ENCODE measurements at regions not wholly inside any gene's neighbourhood (a gene's known extent, or its start where the extent isn't known, plus 50 kb on each side); places are given as distances from the start of the nearest gene placed in this dataset.

DNA sequence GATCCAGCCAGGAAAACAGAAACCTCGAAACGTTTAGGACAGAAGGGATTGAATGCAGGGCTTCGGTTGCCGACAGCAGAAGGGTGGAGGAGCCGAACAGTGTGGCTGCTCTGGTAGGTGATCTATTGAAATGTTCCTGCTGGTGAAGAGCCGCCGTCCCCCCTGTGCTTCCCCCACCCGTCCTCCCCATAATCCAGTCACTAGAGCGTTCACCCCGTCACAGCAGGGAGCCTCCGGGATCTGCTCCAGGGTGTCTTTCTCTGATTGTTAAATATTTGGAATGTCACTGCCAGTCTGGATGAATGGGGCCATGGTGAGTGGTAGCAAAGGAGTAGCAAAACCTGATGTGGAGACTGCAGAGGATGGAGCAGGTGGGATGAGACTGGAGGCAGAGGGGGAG is 255.1 kb upstream of the CSF3R start:
- no peak overlapping the region for H3K27ac ChIP-seq
- DNase-seq (ENCODE audit: low spot score) (no peak), ATAC-seq (ENCODE audit: insufficient number of reproducible peaks, low FRiP score, low read depth) (no peak)
- H3K4me3 ChIP-seq, result no peak overlapping the region
- no peaks in the 10 kb centered on the region for H3K4me1 ChIP-seq (ENCODE audit: control insufficient read depth in 1 of 2, low read depth in 2 of 2)
- H3K27me3 ChIP-seq (replicated peaks; ENCODE audit: insufficient read depth), result no peaks in the 10 kb centered on the region
- H3K36me3 ChIP-seq, result no peaks in the 10 kb centered on the region
- no peaks in the 10 kb centered on the region for H3K9me3 ChIP-seq
- TF ChIP-seq, protein P1, sequence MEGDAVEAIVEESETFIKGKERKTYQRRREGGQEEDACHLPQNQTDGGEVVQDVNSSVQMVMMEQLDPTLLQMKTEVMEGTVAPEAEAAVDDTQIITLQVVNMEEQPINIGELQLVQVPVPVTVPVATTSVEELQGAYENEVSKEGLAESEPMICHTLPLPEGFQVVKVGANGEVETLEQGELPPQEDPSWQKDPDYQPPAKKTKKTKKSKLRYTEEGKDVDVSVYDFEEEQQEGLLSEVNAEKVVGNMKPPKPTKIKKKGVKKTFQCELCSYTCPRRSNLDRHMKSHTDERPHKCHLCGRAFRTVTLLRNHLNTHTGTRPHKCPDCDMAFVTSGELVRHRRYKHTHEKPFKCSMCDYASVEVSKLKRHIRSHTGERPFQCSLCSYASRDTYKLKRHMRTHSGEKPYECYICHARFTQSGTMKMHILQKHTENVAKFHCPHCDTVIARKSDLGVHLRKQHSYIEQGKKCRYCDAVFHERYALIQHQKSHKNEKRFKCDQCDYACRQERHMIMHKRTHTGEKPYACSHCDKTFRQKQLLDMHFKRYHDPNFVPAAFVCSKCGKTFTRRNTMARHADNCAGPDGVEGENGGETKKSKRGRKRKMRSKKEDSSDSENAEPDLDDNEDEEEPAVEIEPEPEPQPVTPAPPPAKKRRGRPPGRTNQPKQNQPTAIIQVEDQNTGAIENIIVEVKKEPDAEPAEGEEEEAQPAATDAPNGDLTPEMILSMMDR (IDR thresholded peaks at IDR 0.05), result no peak

DNA sequence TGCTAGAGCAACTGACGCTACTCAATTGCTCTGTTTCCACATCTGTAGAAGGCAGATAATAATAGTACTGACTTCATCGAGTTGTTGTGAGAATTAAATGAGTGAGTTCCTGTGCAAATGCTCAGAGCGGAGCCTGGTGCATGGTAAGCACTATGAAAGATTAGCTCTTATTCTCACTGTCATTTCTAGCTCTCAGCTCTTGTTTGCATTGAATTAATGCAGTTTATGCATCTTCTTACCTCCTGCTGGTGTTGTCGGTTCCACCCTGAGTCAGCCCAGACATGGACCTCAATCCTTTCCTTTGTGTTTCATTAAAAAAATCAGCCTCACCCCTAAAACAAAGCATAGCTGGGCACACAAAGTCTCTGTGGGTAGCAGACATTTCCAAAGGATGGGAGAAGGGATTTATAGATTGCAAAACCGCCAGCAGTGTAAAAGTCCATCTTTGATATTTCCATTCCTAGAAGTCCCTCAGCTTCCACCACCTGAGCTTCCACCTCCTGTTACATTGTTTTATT is 254.4 kb upstream of the CSF3R start:
- no peak for ATAC-seq (ENCODE audit: insufficient number of reproducible peaks, low FRiP score, low read depth)
- no peaks in the 10 kb centered on the region for H3K36me3 ChIP-seq

DNA sequence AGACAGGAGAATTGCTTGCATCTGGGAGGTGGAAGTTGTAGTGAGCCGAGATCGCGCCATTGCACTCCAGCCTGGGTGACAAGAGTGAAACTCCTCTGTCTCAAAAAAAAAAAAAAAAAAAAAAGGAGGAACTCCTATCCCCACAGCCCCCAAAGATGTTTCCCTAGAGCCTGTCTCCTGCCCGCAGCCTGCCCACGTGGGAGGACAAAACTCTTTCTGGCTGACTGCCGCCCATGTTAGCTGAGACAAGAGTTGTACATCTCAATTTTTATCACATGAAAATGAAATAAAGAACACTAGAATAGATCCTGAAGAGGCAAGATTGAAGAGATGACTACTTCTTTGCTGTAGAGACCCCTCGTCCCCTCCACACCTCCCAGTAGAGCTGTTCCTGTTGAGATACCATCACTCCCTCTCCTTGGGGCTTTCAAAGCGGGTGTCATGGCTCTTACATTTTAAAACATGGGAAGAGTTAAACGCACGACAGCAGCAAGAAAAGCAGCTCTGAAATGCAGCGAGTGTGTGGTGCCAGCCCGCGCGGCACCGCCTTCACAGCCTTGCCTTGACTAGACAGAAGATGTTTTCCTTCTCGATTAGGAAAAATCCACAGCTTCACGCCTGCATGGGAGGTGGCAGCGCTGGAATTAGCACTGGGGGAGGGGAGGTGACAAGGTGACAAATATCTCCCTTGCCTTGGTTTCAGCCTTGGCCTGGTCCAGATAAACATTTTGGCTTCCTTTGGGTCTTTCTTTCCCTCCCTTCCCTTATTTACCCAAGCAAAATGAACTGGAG is 253.4 kb upstream of the CSF3R start:
- Histone ChIP-seq H3K4me1 (ENCODE audit: control insufficient read depth in 1 of 2, low read depth in 2 of 2) (no peaks in the 10 kb centered on the region), H3K27me3 (replicated peaks; ENCODE audit: insufficient read depth) (no peaks in the 10 kb centered on the region), H3K9me3 (no peaks in the 10 kb centered on the region), H3K36me3 (no peaks in the 10 kb centered on the region), H3K4me3 (no peak overlapping the region), H3K27ac (no peak overlapping the region)
- ATAC-seq (ENCODE audit: insufficient number of reproducible peaks, low FRiP score, low read depth), result no peak
- DNase-seq (ENCODE audit: low spot score), result no peak
- TF ChIP-seq, protein P1 (IDR thresholded peaks at IDR 0.05), result no peak

More for the DNA sequence above, 254.4 kb upstream of the CSF3R start:
- H3K9me3 ChIP-seq, result no peaks in the 10 kb centered on the region
- TF ChIP-seq, protein P1 (IDR thresholded peaks at IDR 0.05), result no peak
- no peak overlapping the region for H3K27ac ChIP-seq
- no peaks in the 10 kb centered on the region for H3K4me1 ChIP-seq (ENCODE audit: control insufficient read depth in 1 of 2, low read depth in 2 of 2)
- H3K4me3 ChIP-seq, result no peak overlapping the region
- H3K27me3 ChIP-seq (replicated peaks; ENCODE audit: insufficient read depth), result no peaks in the 10 kb centered on the region
- no peak for DNase-seq (ENCODE audit: low spot score)

DNA sequence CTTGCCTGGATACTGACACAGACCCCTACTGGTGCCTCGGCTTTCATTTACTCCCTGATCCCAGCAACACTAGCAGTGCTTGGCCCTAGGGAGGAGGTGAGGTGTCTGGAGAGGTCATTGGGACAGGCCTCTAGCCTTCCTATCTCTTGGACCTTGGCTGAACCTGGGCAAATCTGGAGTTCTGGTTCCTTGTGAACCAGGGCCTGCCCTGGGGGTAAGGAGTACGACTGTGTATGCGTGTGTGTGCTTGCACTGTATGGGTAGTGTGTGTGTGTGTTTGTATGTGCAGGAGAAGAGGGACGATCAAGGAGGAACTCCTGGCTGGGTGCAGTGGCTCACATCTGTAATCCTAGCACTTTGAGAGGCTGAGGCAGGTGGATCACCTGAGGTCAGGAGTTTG is 252.7 kb upstream of the CSF3R start:
- Histone ChIP-seq H3K36me3 (no peaks in the 10 kb centered on the region), H3K27ac (no peak overlapping the region), H3K4me1 (ENCODE audit: control insufficient read depth in 1 of 2, low read depth in 2 of 2) (no peaks in the 10 kb centered on the region), H3K9me3 (no peaks in the 10 kb centered on the region), H3K27me3 (replicated peaks; ENCODE audit: insufficient read depth) (no peaks in the 10 kb centered on the region), H3K4me3 (no peak overlapping the region)
- ATAC-seq (ENCODE audit: insufficient number of reproducible peaks, low FRiP score, low read depth) (no peak), DNase-seq (ENCODE audit: low spot score) (no peak)
- TF ChIP-seq, protein P1 (IDR thresholded peaks at IDR 0.05), result no peak

- Histone ChIP-seq H3K9me3 (no peaks in the 10 kb centered on the region), H3K4me1 (ENCODE audit: control insufficient read depth in 1 of 2, low read depth in 2 of 2) (no peaks in the 10 kb centered on the region), H3K36me3 (no peaks in the 10 kb centered on the region), H3K27me3 (replicated peaks; ENCODE audit: insufficient read depth) (no peaks in the 10 kb centered on the region), H3K4me3 (no peak overlapping the region), H3K27ac (no peak overlapping the region)
- TF ChIP-seq, protein P1 (IDR thresholded peaks at IDR 0.05), result no peak
- ATAC-seq (ENCODE audit: insufficient number of reproducible peaks, low FRiP score, low read depth) (no peak), DNase-seq (ENCODE audit: low spot score) (no peak)
These were observed 251.6 kb upstream of the CSF3R start for GRCh38 chr1:36734356-36734755.

Data from thoracic aorta (tissue), 2 donors.